ENCODE measurements at regions not wholly inside any gene's neighbourhood (a gene's known extent, or its start where the extent isn't known, plus 50 kb on each side); places are given as distances from the start of the nearest gene placed in this dataset.

DNA sequence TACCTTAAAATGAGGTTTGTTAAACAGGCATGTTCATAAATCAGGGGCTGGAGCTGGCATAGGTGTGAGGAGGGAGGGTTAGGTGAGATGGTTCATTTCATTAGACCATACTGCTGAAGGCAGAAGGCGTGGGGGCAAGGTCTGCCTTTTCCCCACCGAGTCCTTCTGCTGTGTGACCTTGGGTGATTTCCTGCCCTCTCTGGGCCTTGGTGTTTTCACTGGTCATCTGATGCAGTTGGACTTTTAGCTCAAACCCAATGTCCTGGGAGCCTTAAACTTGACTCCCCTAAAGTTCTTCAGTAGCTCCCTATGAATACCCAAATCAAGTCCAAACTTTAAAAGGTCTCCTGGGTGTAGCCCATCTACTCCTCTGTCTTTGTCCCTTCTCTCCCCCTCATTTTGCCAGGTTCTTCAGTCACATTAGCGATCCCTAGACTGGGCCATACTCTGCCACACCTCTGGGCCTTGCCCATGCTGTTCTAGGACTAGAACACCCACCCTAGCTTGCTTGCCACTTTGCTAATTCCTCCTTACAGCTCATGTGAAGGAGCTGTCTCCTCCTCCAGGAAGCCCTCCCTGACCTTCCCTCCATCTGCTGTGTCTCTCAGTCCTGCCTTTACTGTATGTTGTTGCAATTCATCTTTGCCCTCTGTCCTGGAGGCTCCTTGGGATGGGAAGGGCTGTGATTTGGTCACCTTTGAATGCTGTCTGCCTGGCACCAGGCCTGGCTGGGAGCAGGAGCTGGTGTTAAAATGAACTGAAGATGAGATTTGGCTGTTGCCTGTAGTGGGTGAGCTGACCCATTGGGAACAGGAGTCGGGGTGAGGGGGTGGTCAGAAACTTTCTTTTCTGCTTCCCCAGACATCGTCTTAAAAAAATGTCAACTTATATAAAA, 85.4 kb upstream of the HS6ST1 start:
- Histone ChIP-seq H3K9ac (ENCODE audit: low read length) (no peak overlapping the region), H3K36me3 (ENCODE audit: insufficient read depth, low read length) (no peaks in the 10 kb centered on the region), H3K4me3 (ENCODE audit: low read length) (no peak overlapping the region), H4K20me1 (ENCODE audit: insufficient read depth, low read depth, low read length) (no peaks in the 10 kb centered on the region), H3K79me2 (ENCODE audit: low read length) (no peaks in the 10 kb centered on the region), H3K27ac (ENCODE audit: low read length) (no peak overlapping the region), H3K27me3 (ENCODE audit: low read length) (no peaks in the 10 kb centered on the region), H3K4me1 (ENCODE audit: low read length) (no peaks in the 10 kb centered on the region), H2AFZ (ENCODE audit: low read length) (no peak overlapping the region), H3K4me2 (ENCODE audit: low read depth, low read length, poor library complexity, severe bottlenecking) (no peak overlapping the region), H3K9me3 (ENCODE audit: low read length) (no peaks in the 10 kb centered on the region), H3K9me2 (replicated peaks; ENCODE audit: insufficient read depth, low read length) (no peaks in the 10 kb centered on the region)
- DNase-seq = no peak

DNA sequence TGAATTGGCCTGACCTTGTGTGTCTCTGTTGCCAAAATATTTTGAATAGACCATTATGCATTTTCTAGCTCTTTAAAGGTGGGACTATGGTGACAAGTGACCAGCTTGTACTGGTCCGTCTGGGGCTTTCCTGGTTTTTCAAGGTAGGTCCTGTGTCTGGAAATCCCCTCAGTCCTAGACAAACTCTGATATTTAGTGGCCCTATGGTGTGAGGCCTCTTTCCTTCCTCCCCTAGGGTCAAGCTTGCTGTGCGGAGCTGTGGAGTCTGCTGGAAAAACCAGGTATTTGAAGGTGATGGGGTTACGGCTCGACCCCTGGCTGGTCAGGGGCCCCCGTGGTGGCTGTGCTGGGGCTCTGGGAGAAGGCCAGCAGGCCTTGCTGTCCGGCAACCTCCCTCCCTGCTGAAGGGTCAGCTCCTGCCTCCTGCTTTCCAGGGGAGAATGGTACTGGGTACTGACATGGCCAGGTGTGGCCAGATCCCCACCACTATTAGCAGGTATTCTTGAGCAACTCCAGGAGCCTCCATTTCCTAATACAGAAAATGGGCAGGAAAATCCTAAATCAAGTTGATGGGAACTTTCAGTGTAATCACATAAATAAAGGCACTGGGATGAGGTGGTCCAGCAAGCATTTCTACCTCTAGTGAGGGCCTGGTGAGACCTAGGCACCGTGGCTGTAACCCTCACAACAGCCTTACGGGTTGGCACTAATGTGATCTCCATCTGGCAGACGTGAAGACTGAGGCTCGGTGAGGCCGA, 86.2 kb upstream of the HS6ST1 start:
- no peaks in the 10 kb centered on the region for H3K36me3 ChIP-seq (ENCODE audit: insufficient read depth, low read length)
- no peak for DNase-seq
- H3K4me1 ChIP-seq (ENCODE audit: low read length) = no peaks in the 10 kb centered on the region
- H4K20me1 ChIP-seq (ENCODE audit: insufficient read depth, low read depth, low read length) = no peaks in the 10 kb centered on the region
- no peak overlapping the region for H2AFZ ChIP-seq (ENCODE audit: low read length)
- no peaks in the 10 kb centered on the region for H3K79me2 ChIP-seq (ENCODE audit: low read length)
- no peaks in the 10 kb centered on the region for H3K27me3 ChIP-seq (ENCODE audit: low read length)
- H3K9me3 ChIP-seq (ENCODE audit: low read length) = no peaks in the 10 kb centered on the region
- H3K27ac ChIP-seq (ENCODE audit: low read length) = no peak overlapping the region
- no peak overlapping the region for H3K4me3 ChIP-seq (ENCODE audit: low read length)
- no peak overlapping the region for H3K4me2 ChIP-seq (ENCODE audit: low read depth, low read length, poor library complexity, severe bottlenecking)
- no peak overlapping the region for H3K9ac ChIP-seq (ENCODE audit: low read length)
- no peaks in the 10 kb centered on the region for H3K9me2 ChIP-seq (replicated peaks; ENCODE audit: insufficient read depth, low read length)

DNA sequence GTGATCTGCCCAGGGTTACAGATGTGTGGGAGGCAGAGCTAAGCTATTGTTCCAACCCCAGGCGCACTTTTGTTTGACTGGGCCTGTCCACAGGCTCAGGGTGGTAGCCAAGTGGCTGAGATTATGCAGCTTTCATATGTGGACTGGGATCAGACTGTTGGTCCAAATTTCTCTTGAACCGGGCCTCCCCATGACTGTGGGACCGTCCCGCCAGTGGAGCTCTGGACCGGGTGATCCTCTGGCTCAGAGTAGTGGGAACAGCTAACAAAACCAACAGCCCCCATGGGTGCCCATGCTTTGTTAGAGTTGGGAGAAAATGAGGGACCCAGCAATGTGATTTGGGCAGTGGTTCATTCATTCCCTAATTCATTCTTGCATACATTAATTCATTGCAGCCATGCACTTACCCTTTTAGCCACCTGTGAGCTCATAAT, 86.8 kb upstream of the HS6ST1 start:
- Histone ChIP-seq H3K27me3 (ENCODE audit: low read length) (no peaks in the 10 kb centered on the region), H3K4me1 (ENCODE audit: low read length) (no peaks in the 10 kb centered on the region), H3K9ac (ENCODE audit: low read length) (no peak overlapping the region), H3K79me2 (ENCODE audit: low read length) (no peaks in the 10 kb centered on the region), H2AFZ (ENCODE audit: low read length) (no peak overlapping the region), H3K36me3 (ENCODE audit: insufficient read depth, low read length) (no peaks in the 10 kb centered on the region), H3K27ac (ENCODE audit: low read length) (no peak overlapping the region), H3K4me3 (ENCODE audit: low read length) (no peak overlapping the region), H3K4me2 (ENCODE audit: low read depth, low read length, poor library complexity, severe bottlenecking) (no peak overlapping the region), H3K9me2 (replicated peaks; ENCODE audit: insufficient read depth, low read length) (no peaks in the 10 kb centered on the region), H4K20me1 (ENCODE audit: insufficient read depth, low read depth, low read length) (no peaks in the 10 kb centered on the region), H3K9me3 (ENCODE audit: low read length) (no peaks in the 10 kb centered on the region)
- no peak for DNase-seq

DNA sequence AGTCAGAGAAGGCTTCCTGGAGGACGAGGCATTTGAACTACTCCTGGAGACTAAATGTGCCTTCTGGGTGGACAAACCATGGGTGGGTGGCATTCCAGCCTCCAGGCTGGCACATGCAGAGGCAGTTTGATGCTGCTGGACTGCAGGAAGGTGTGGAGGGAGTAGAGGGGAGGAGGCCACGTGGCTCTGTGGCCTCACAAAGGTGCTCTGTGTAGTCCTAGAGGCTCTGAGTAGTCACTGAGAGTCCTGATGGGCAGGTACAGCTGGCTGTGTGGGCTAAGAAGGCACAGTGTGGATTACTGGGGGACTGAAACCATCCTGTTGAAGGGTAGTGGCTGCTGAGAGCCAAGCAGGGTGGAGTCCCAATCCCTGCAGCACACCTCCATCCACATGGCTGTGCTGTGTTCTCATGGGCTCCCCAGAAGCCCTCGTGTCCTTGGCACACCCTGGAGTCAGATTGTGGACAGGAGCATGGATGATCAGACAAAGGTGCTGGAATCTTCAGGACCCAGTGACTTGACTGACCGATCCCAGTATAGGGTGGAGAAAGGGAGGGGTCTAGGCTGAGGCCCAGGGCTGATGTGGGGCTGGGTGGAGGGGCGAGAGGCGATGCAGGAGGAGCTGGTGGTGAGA, 87.4 kb upstream of the HS6ST1 start:
- H3K27me3 ChIP-seq (ENCODE audit: low read length) = no peaks in the 10 kb centered on the region
- no peak overlapping the region for H3K4me2 ChIP-seq (ENCODE audit: low read depth, low read length, poor library complexity, severe bottlenecking)
- no peak overlapping the region for H3K4me3 ChIP-seq (ENCODE audit: low read length)
- no peak overlapping the region for H3K9ac ChIP-seq (ENCODE audit: low read length)
- no peak overlapping the region for H3K27ac ChIP-seq (ENCODE audit: low read length)
- no peaks in the 10 kb centered on the region for H3K79me2 ChIP-seq (ENCODE audit: low read length)
- H3K36me3 ChIP-seq (ENCODE audit: insufficient read depth, low read length) = no peaks in the 10 kb centered on the region
- H3K9me3 ChIP-seq (ENCODE audit: low read length) = no peaks in the 10 kb centered on the region
- no peak overlapping the region for H2AFZ ChIP-seq (ENCODE audit: low read length)
- no peak for DNase-seq
- H3K4me1 ChIP-seq (ENCODE audit: low read length) = no peaks in the 10 kb centered on the region
- H4K20me1 ChIP-seq (ENCODE audit: insufficient read depth, low read depth, low read length) = no peaks in the 10 kb centered on the region
- no peaks in the 10 kb centered on the region for H3K9me2 ChIP-seq (replicated peaks; ENCODE audit: insufficient read depth, low read length)

DNA sequence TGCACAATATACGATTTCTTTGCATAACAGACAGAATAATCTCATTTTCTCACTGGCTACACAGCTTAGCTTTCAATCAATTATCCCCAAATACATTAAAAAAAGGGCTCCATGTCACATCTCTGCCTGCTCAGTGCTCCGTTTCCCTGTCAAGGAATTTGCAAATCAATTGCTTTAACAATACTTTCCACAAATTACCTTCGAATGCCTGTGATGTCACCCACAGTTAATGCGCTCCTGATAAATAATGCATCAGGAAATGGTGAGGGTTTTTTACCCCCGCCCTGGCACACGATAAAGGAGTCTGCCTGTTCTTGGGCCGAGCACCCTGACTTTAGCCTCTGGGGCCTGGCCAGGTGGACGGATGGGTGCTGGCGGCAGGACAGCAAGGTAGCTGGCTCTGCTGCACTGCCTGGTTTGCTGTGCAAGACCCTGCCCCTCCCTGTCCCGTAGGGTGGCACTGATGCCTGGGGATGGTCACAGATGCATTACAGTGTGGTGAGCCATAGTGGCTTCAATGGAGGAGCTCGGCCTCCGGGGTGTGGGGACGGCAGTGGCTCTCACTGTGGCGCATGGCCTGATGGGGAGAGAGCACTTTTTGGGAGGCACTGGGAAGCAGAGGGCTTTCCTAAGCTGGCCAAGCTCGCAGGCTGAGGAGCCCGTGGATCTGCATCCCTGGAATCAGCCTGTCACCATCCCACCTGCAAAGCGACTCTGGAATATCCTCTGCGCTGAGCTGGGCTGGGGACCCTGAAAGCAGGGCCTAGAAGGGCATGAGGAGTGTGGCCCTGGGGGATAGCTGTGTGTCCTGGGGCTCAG, 88.3 kb upstream of the HS6ST1 start:
- no peak overlapping the region for H2AFZ ChIP-seq (ENCODE audit: low read length)
- no peaks in the 10 kb centered on the region for H3K79me2 ChIP-seq (ENCODE audit: low read length)
- H3K9me2 ChIP-seq (replicated peaks; ENCODE audit: insufficient read depth, low read length) = no peaks in the 10 kb centered on the region
- no peak overlapping the region for H3K27ac ChIP-seq (ENCODE audit: low read length)
- H3K27me3 ChIP-seq (ENCODE audit: low read length) = no peaks in the 10 kb centered on the region
- H4K20me1 ChIP-seq (ENCODE audit: insufficient read depth, low read depth, low read length) = no peaks in the 10 kb centered on the region
- DNase-seq = no peak
- H3K4me3 ChIP-seq (ENCODE audit: low read length) = no peak overlapping the region
- H3K9me3 ChIP-seq (ENCODE audit: low read length) = no peaks in the 10 kb centered on the region
- no peaks in the 10 kb centered on the region for H3K4me1 ChIP-seq (ENCODE audit: low read length)
- H3K9ac ChIP-seq (ENCODE audit: low read length) = no peak overlapping the region
- H3K4me2 ChIP-seq (ENCODE audit: low read depth, low read length, poor library complexity, severe bottlenecking) = no peak overlapping the region
- H3K36me3 ChIP-seq (ENCODE audit: insufficient read depth, low read length) = no peaks in the 10 kb centered on the region

DNA sequence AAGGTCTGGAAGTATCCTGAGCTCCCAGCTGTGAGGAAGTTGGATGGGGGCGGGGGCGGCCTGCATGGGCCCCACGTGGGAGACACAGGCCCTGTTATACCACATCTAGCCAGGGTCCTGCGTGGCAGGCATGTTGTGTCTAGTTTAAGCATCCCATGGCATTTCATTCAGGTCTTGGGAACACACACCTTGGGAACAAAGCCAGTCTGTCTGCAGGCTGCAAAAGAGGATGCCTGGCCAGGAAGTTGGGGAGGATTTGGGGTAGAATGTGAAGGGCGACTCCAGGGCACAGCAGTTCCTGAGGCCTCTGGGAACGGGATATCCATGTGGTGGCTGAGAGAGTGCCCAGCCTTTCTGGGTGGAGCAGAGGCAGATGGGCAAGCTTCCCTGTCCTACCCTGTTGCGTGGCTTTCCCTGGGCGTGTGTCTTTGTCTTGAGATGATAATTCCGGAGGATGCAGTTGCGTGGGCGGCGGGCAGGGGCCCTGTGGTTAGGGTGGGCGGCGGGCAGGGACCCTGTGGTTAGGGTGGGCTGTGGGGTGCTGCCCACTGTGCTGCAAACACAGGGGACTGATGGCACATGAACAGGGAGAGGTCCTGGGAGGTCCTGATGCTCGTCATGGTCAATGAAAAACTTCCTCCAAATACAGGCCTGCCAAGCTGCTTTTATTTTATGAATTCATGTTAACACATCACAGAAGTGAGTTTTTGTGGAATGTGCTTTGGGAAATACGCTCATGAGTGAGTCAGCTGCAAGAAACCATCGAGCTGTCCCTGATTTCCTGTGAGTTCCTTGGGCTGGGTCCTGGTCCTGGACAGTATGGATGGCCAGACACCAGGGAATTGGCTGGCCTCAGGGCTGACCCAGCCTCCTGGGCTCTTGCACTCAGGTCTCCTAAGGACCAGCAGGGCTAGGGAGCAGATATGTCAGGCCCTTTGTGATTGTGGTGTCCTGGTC, 90.0 kb upstream of the HS6ST1 start:
- Histone ChIP-seq H3K9me3 (ENCODE audit: low read length) (no peaks in the 10 kb centered on the region), H2AFZ (ENCODE audit: low read length) (no peak overlapping the region), H3K27ac (ENCODE audit: low read length) (no peak overlapping the region), H3K79me2 (ENCODE audit: low read length) (no peaks in the 10 kb centered on the region), H3K4me3 (ENCODE audit: low read length) (no peak overlapping the region), H3K36me3 (ENCODE audit: insufficient read depth, low read length) (no peaks in the 10 kb centered on the region), H4K20me1 (ENCODE audit: insufficient read depth, low read depth, low read length) (no peaks in the 10 kb centered on the region), H3K9me2 (replicated peaks; ENCODE audit: insufficient read depth, low read length) (no peaks in the 10 kb centered on the region), H3K4me1 (ENCODE audit: low read length) (no peaks in the 10 kb centered on the region), H3K27me3 (ENCODE audit: low read length) (no peaks in the 10 kb centered on the region), H3K4me2 (ENCODE audit: low read depth, low read length, poor library complexity, severe bottlenecking) (no peak overlapping the region), H3K9ac (ENCODE audit: low read length) (no peak overlapping the region)
- DNase-seq = no peak

DNA sequence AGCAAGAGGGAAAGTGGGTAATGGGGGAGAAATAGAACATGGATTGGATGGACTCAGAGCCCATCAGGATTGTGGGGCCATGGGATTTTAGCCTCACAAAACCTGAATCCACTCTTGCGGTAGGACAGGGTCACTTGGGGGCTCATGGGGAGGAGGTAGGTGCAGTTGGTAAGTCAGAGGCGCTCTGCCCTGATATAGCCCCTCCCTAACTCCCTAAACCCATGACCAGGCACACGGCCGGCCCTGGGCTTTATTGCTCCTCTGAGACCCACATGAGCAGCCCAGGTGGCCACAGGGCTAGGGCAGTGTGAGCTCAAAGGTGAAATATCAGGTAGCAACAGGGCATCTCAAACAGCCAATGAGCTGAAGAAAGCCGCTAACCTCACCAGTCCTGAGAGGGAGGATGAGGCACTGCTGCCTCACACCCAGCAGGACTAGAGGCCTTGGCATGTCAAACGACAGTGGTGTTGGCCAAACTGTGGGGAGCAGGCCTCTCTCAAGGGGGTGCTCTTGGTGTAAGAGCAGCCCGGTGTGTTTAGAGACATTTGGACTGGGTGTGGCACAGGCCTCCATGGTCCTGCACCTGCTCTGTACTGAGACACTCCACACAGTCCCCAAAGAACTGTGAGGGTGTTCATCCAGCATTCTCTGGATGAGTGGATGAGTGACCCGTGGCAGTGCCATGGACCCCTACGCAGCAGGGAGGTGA, 90.8 kb upstream of the HS6ST1 start:
- Histone ChIP-seq H3K79me2 (ENCODE audit: low read length) (no peaks in the 10 kb centered on the region), H3K4me3 (ENCODE audit: low read length) (no peak overlapping the region), H3K36me3 (ENCODE audit: insufficient read depth, low read length) (no peaks in the 10 kb centered on the region), H3K9me2 (replicated peaks; ENCODE audit: insufficient read depth, low read length) (no peaks in the 10 kb centered on the region), H3K9me3 (ENCODE audit: low read length) (no peaks in the 10 kb centered on the region), H3K27me3 (ENCODE audit: low read length) (no peaks in the 10 kb centered on the region), H3K27ac (ENCODE audit: low read length) (no peak overlapping the region), H3K4me1 (ENCODE audit: low read length) (no peaks in the 10 kb centered on the region), H3K9ac (ENCODE audit: low read length) (no peak overlapping the region), H2AFZ (ENCODE audit: low read length) (no peak overlapping the region), H3K4me2 (ENCODE audit: low read depth, low read length, poor library complexity, severe bottlenecking) (no peak overlapping the region), H4K20me1 (ENCODE audit: insufficient read depth, low read depth, low read length) (no peaks in the 10 kb centered on the region)
- no peak for DNase-seq
